Activated CD8-positive, alpha-beta T cell treated with anti-CD3 and anti-CD28 coated beads, Interleukin-2, amount 10 ng/mL, durations not matched to agents 7 days and 5 days (primary cell): ENCODE measurements at regions not wholly inside any gene's neighbourhood (a gene's known extent, or its start where the extent isn't known, plus 50 kb on each side); places are given as distances from the start of the nearest gene placed in this dataset.
A peak's percentile ranks its signal among the peaks of the same experiment; 100 is the strongest.
"Not testable (repeated sequence)": the region's sequence is repeated elsewhere in the genome, so short reads cannot be mapped to it uniquely, and the experiment has no call there.

Experiments
- ATAC-seq: fragments of 150-1000 bp; cut with Tn5 transposase; one replicate; pipeline ENCODE4 v1.10.0; 2021; ENCODE audit warnings: moderate library complexity
- CTCF ChIA-PET: fragments of 350-600 bp; sonication (Branson Sonifier 250); formaldehyde crosslinking; loops from one replicate; lab custom pipeline; 2021; ENCODE audit warnings: antibody characterized with exemption; lab: Charles Lee
- POLR2A ChIA-PET: fragments of 350-600 bp; sonication (Branson Sonifier 250); formaldehyde crosslinking; loops from one replicate; lab custom pipeline; 2021; ENCODE audit warnings: antibody characterized with exemption; lab: Charles Lee
- DNase-seq: peaks from one replicate; pipeline ENCODE4 v3.0.0-alpha.2; 2020
- H3K27ac Mint-ChIP-seq: one replicate; pipeline ENCODE4 v1.8.0; 2021; ENCODE audit warnings: mild to moderate bottlenecking, mixed read lengths
- H3K27me3 Mint-ChIP-seq: one replicate; pipeline ENCODE4 v1.8.0; 2021; ENCODE audit warnings: low read depth, mixed read lengths
- H3K36me3 Mint-ChIP-seq: one replicate; pipeline ENCODE4 v1.8.0; 2021; ENCODE audit warnings: low read depth, mixed read lengths
- H3K4me1 Mint-ChIP-seq: one replicate; pipeline ENCODE4 v1.8.0; 2021; ENCODE audit warnings: low read depth, mixed read lengths
- H3K4me3 Mint-ChIP-seq: one replicate; pipeline ENCODE4 v1.8.0; 2021; ENCODE audit warnings: mild to moderate bottlenecking, mixed read lengths
- H3K9me3 Mint-ChIP-seq: one replicate; pipeline ENCODE4 v1.8.0; 2022; ENCODE audit warnings: mixed read lengths; ENCODE audit not compliant: insufficient read depth

GRCh38 chr1:143837924-143838597 lies 133.7 kb downstream of the FAM72C start:
- POLR2A ChIA-PET, H3K4me1 Mint-ChIP-seq, DNase-seq, H3K36me3 Mint-ChIP-seq, CTCF ChIA-PET, ATAC-seq, H3K9me3 Mint-ChIP-seq, H3K4me3 Mint-ChIP-seq, H3K27ac Mint-ChIP-seq: not testable (repeated sequence)
- peaks cover 11% of the 10 kb centered on the region for H3K27me3 Mint-ChIP-seq

- POLR2A ChIA-PET, H3K27ac Mint-ChIP-seq, CTCF ChIA-PET, ATAC-seq, H3K36me3 Mint-ChIP-seq, H3K9me3 Mint-ChIP-seq, H3K4me3 Mint-ChIP-seq, H3K4me1 Mint-ChIP-seq, DNase-seq, H3K27me3 Mint-ChIP-seq: not testable (repeated sequence)
These were observed 138.4 kb downstream of the FAM72C start for GRCh38 chr1:143833376-143833775.

GRCh38 chr1:143832379-143832716 lies 139.4 kb downstream of the FAM72C start:
- H3K4me1 Mint-ChIP-seq, POLR2A ChIA-PET, H3K36me3 Mint-ChIP-seq, H3K4me3 Mint-ChIP-seq, H3K27me3 Mint-ChIP-seq, ATAC-seq, H3K9me3 Mint-ChIP-seq, CTCF ChIA-PET, H3K27ac Mint-ChIP-seq, DNase-seq: not testable (repeated sequence)

GRCh38 chr1:143831479-143832378 lies 140.1 kb downstream of the FAM72C start:
- H3K27ac Mint-ChIP-seq, DNase-seq, H3K36me3 Mint-ChIP-seq, ATAC-seq, H3K4me1 Mint-ChIP-seq, POLR2A ChIA-PET, H3K4me3 Mint-ChIP-seq, H3K27me3 Mint-ChIP-seq, H3K9me3 Mint-ChIP-seq, CTCF ChIA-PET: not testable (repeated sequence)

GRCh38 chr1:143826162-143826561 lies 145.6 kb downstream of the FAM72C start:
- DNase-seq, POLR2A ChIA-PET, H3K27me3 Mint-ChIP-seq, H3K27ac Mint-ChIP-seq, H3K4me1 Mint-ChIP-seq, H3K36me3 Mint-ChIP-seq, H3K9me3 Mint-ChIP-seq, ATAC-seq, CTCF ChIA-PET, H3K4me3 Mint-ChIP-seq: not testable (repeated sequence)

- POLR2A ChIA-PET, H3K4me3 Mint-ChIP-seq, DNase-seq, H3K4me1 Mint-ChIP-seq, CTCF ChIA-PET, H3K9me3 Mint-ChIP-seq, ATAC-seq, H3K27ac Mint-ChIP-seq, H3K36me3 Mint-ChIP-seq, H3K27me3 Mint-ChIP-seq: not testable (repeated sequence)
These were observed 147.5 kb downstream of the FAM72C start for GRCh38 chr1:143824266-143824665.

- H3K27me3 Mint-ChIP-seq, H3K4me1 Mint-ChIP-seq, ATAC-seq, CTCF ChIA-PET, H3K27ac Mint-ChIP-seq, DNase-seq, H3K36me3 Mint-ChIP-seq, H3K4me3 Mint-ChIP-seq, POLR2A ChIA-PET, H3K9me3 Mint-ChIP-seq: not testable (repeated sequence)
These were observed 151.7 kb downstream of the FAM72C start for GRCh38 chr1:143820058-143820457.

GRCh38 chr1:143816369-143816768 lies 155.4 kb downstream of the FAM72C start:
- POLR2A ChIA-PET, CTCF ChIA-PET, H3K27ac Mint-ChIP-seq, ATAC-seq, DNase-seq, H3K36me3 Mint-ChIP-seq, H3K27me3 Mint-ChIP-seq, H3K9me3 Mint-ChIP-seq, H3K4me3 Mint-ChIP-seq, H3K4me1 Mint-ChIP-seq: not testable (repeated sequence)

- H3K9me3 Mint-ChIP-seq, H3K4me1 Mint-ChIP-seq, DNase-seq, POLR2A ChIA-PET, H3K27me3 Mint-ChIP-seq, CTCF ChIA-PET, ATAC-seq, H3K27ac Mint-ChIP-seq, H3K36me3 Mint-ChIP-seq, H3K4me3 Mint-ChIP-seq: not testable (repeated sequence)
These were observed 166.4 kb downstream of the FAM72C start for GRCh38 chr1:143805374-143805773.

- H3K4me3 Mint-ChIP-seq, result not testable (repeated sequence)
These were observed 167.0 kb downstream of the FAM72C start for GRCh38 chr1:143804707-143805356.

GRCh38 chr1:143803927-143804411 lies 167.8 kb downstream of the FAM72C start:
- ATAC-seq (peak; percentile 48), DNase-seq (peak; percentile 43)
- CTCF ChIA-PET, H3K9me3 Mint-ChIP-seq, H3K27ac Mint-ChIP-seq, H3K36me3 Mint-ChIP-seq, H3K27me3 Mint-ChIP-seq, H3K4me1 Mint-ChIP-seq, POLR2A ChIA-PET: not testable (repeated sequence)
- H3K4me3 Mint-ChIP-seq, result peak overlapping the region; percentile 53

More at GRCh38 chr1:143804707-143805356, 167.0 kb downstream of the FAM72C start:
- CTCF ChIA-PET, H3K36me3 Mint-ChIP-seq, DNase-seq, ATAC-seq, H3K27ac Mint-ChIP-seq, H3K9me3 Mint-ChIP-seq, POLR2A ChIA-PET, H3K27me3 Mint-ChIP-seq, H3K4me1 Mint-ChIP-seq: not testable (repeated sequence)

- H3K9me3 Mint-ChIP-seq, ATAC-seq, H3K36me3 Mint-ChIP-seq, H3K4me3 Mint-ChIP-seq, DNase-seq, H3K4me1 Mint-ChIP-seq, H3K27ac Mint-ChIP-seq, H3K27me3 Mint-ChIP-seq, CTCF ChIA-PET, POLR2A ChIA-PET: not testable (repeated sequence)
These were observed 168.7 kb downstream of the FAM72C start for GRCh38 chr1:143803095-143803494.
